GM10248 (cell line): ENCODE measurements at regions not wholly inside any gene's neighbourhood (a gene's known extent, or its start where the extent isn't known, plus 50 kb on each side); places are given as distances from the start of the nearest gene placed in this dataset.
A peak's percentile ranks its signal among the peaks of the same experiment; 100 is the strongest.

Source experiments
- CTCF ChIA-PET: fragments of 300-600 bp; sonication (Branson Sonifier 250); formaldehyde crosslinking; extraction: SDS; loops from one replicate; lab custom pipeline; 2021; ENCODE audit warnings: antibody characterized with exemption; lab: Yijun Ruan, JAX
- POLR2A ChIA-PET: fragments of 350-650 bp; sonication (Branson Sonifier 250); formaldehyde crosslinking; extraction: SDS; loops from one replicate; lab custom pipeline; 2020; ENCODE audit warnings: antibody characterized with exemption; lab: Yijun Ruan, JAX
- DNase-seq: peaks from one replicate; pipeline ENCODE4 v3.0.0; 2012; ENCODE audit errors: extremely low spot score
- TF ChIP-seq, protein P1 (sequence below): IDR thresholded peaks from 2 replicates; pipeline ENCODE4 v1.5.1; 2012; ENCODE audit warnings: mild to moderate bottlenecking, low read depth; ENCODE audit errors: extremely low read depth, missing control alignments, control extremely low read depth

DNA sequence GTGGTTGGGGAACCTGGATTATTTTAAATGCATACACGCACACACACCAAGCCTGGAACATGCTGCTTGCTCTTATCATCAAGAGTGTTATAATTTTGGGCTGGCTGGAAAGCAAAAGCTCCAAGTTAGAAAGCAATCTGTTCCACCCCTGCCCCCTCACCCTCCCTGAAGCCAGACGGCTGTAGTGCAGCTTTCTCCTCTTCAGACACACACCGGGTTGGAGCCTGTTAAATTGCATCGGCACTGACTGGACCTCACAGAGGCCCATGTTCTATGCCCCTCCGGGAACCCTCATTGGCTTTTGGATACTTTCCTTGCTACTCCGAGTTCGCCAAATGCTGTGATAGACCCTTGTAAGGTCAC lies 90.6 kb upstream of the KCNJ15 start:
- POLR2A ChIA-PET, result no interaction called here
- CTCF ChIA-PET, result interaction anchor here (1.0 to 11.2 kb wide), 7 partner anchors 9 to 190 kb away, joined by 3 to 96 read pairs (median 5); no protein-coding TSS in a partner anchor
- TF ChIP-seq, protein P1, sequence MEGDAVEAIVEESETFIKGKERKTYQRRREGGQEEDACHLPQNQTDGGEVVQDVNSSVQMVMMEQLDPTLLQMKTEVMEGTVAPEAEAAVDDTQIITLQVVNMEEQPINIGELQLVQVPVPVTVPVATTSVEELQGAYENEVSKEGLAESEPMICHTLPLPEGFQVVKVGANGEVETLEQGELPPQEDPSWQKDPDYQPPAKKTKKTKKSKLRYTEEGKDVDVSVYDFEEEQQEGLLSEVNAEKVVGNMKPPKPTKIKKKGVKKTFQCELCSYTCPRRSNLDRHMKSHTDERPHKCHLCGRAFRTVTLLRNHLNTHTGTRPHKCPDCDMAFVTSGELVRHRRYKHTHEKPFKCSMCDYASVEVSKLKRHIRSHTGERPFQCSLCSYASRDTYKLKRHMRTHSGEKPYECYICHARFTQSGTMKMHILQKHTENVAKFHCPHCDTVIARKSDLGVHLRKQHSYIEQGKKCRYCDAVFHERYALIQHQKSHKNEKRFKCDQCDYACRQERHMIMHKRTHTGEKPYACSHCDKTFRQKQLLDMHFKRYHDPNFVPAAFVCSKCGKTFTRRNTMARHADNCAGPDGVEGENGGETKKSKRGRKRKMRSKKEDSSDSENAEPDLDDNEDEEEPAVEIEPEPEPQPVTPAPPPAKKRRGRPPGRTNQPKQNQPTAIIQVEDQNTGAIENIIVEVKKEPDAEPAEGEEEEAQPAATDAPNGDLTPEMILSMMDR, result no peak
- no peak for DNase-seq

DNA sequence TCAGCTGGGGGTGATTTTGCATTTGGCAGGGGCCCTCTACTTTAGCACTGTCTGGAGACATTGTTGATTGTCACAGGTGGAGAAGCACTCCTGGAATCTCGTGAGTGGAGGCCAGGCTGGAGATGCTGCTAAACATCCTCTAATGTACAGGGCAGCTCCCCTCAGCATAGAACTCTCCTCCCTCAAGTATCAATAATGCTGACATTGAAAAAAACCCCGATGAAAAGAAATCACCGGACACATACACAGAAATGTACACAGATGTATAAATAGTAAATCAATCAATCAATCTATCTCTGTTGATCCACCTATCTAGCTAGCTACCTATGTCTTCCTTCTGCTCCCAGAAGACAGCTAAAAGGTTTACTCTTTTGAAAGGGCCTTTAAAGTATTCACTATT lies 89.4 kb upstream of the KCNJ15 start:
- CTCF ChIA-PET, result interaction anchor here (1.0 to 11.2 kb wide), 8 partner anchors 10 to 189 kb away, joined by 3 to 96 read pairs (median 5); no protein-coding TSS in a partner anchor
- no peak for DNase-seq
- POLR2A ChIA-PET, result no interaction called here
- TF ChIP-seq, protein P1, result no peak

- peak; percentile 20 for DNase-seq
- ChIA-PET POLR2A (no interaction called here), CTCF (interaction anchor here (0.7 to 11.2 kb wide), 11 partner anchors 9 to 186 kb away, joined by 3 to 96 read pairs (median 5); no protein-coding TSS in a partner anchor)
Observed at GRCh38 chr21:38170283-38170682, 86.5 kb upstream of the KCNJ15 start.

DNA sequence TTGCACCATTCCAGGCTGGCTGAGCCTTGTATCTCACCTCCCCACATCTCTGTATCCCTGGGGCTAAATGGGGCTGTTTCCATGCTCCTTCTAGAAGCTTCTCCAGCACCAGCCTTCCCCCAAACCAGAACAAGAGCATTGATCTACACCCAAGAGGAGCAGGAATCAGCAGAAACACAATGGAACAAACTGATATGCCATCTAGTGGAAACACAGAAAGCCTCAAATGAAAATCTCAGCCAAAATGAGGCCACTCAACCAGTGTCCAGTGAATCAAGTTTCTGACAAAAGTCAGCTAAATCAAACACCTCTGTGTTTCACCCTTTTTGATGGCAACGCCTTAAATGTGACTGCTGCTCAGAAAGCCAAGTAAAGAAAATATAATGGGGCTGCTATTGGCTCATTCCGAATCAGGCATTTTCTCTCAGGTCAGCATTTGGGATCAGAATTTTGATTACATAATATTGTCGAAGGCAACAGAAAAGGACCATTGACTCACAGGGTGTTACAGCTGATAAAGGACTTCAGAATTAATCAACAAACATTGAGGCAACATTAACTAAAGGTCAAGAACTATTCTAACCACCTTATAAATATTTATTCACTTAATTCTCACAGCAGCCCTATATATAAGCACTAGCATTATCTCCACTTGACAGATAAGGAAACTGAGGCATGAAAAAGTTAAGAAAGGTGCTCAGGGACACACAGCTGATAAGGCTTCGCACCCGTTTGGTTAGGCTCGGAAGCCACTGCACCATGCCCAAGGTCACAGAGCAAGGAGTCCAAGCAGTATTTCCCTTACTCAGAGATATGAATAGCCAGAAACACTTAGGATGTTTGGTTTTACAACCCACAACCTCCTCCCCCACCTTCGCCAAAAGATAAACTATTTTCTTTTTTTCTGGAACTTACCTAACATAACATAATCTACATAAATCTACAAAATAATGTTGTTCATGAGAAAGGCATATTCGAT lies 85.8 kb upstream of the KCNJ15 start:
- TF ChIP-seq, protein P1, result no peak
- POLR2A ChIA-PET, result no interaction called here
- no peak for DNase-seq
- CTCF ChIA-PET, result interaction anchor here (0.7 to 11.2 kb wide), 11 partner anchors 9 to 185 kb away, joined by 3 to 96 read pairs (median 5); no protein-coding TSS in a partner anchor

More at GRCh38 chr21:38170283-38170682, 86.5 kb upstream of the KCNJ15 start:
- TF ChIP-seq, protein P1, result peak; percentile 29

GRCh38 chr21:38171723-38172344 lies 85.0 kb upstream of the KCNJ15 start:
- POLR2A ChIA-PET, result no interaction called here
- CTCF ChIA-PET, result interaction anchor here (1.5 to 11.2 kb wide), 6 partner anchors 8 to 185 kb away, joined by 3 to 96 read pairs (median 8); no protein-coding TSS in a partner anchor
- TF ChIP-seq, protein P1, result no peak
- DNase-seq, result no peak
